ENCODE measurements at regions not wholly inside any gene's neighbourhood (a gene's known extent, or its start where the extent isn't known, plus 50 kb on each side); places are given as distances from the start of the nearest gene placed in this dataset.

GRCh38 chr6:28643017-28643740 is 117.5 kb downstream of the GPX5 start:
- no peaks in the 10 kb centered on the region for H3K36me3 ChIP-seq
- intact Hi-C loops (cut with DNase I; ENCODE audit: low total_unique reads) (no loop called here), in situ Hi-C loops (cut with MboI; ENCODE audit: low sequenced_read_pairs in 4 of 4) (no loop called here)
- ATAC-seq = no peak
- DNase-seq = no peak
- H3K27ac ChIP-seq = no peak overlapping the region
- TF ChIP-seq CTCF (IDR thresholded peaks at IDR 0.05 in 4 of 5, conservative IDR thresholded peaks at IDR 0.05 in 1 of 5) (no peak), POLR2A (IDR thresholded peaks at IDR 0.05) (no peak)
- no peaks in the 10 kb centered on the region for H3K4me1 ChIP-seq
- H3K4me3 ChIP-seq = no peak overlapping the region
- H3K27me3 ChIP-seq = peaks cover 16 to 17% (median 16%) of the 10 kb centered on the region in 3 donors
- no peaks in the 10 kb centered on the region for H3K9me3 ChIP-seq

GRCh38 chr6:28646650-28647049 is 121.0 kb downstream of the GPX5 start:
- Histone ChIP-seq H3K27me3 (peaks cover 17 to 22% (median 20%) of the 10 kb centered on the region in 3 donors), H3K9me3 (no peaks in the 10 kb centered on the region), H3K27ac (no peak overlapping the region), H3K36me3 (no peaks in the 10 kb centered on the region), H3K4me1 (no peaks in the 10 kb centered on the region), H3K4me3 (no peak overlapping the region)
- DNase-seq (no peak), ATAC-seq (no peak)
- intact Hi-C loops (cut with DNase I; ENCODE audit: low total_unique reads) = no loop called here
- TF ChIP-seq POLR2A (IDR thresholded peaks at IDR 0.05) (no peak), CTCF (IDR thresholded peaks at IDR 0.05 in 4 of 5, conservative IDR thresholded peaks at IDR 0.05 in 1 of 5) (no peak)
- in situ Hi-C loops (cut with MboI; ENCODE audit: low sequenced_read_pairs in 4 of 4) = no loop called here

GRCh38 chr6:28648035-28648877 is 122.6 kb downstream of the GPX5 start:
- Histone ChIP-seq H3K4me3 (peak overlapping the region; percentile 24 to 39 (median 32)), H3K36me3 (no peaks in the 10 kb centered on the region), H3K9me3 (no peaks in the 10 kb centered on the region), H3K27me3 (peaks cover 17 to 22% (median 20%) of the 10 kb centered on the region in 3 donors), H3K27ac (no peak overlapping the region), H3K4me1 (no peaks in the 10 kb centered on the region)
- intact Hi-C loops (cut with DNase I; ENCODE audit: low total_unique reads) = no loop called here
- DNase-seq (no peak), ATAC-seq (no peak)
- TF ChIP-seq POLR2A (IDR thresholded peaks at IDR 0.05) = no peak
- no peak for TF ChIP-seq CTCF (IDR thresholded peaks at IDR 0.05 in 4 of 5, conservative IDR thresholded peaks at IDR 0.05 in 1 of 5)
- in situ Hi-C loops (cut with MboI; ENCODE audit: low sequenced_read_pairs in 4 of 4) = no loop called here

GRCh38 chr6:28648878-28649375 is 123.2 kb downstream of the GPX5 start:
- TF ChIP-seq CTCF (IDR thresholded peaks at IDR 0.05 in 4 of 5, conservative IDR thresholded peaks at IDR 0.05 in 1 of 5) (no peak), POLR2A (IDR thresholded peaks at IDR 0.05) (no peak)
- intact Hi-C loops (cut with DNase I; ENCODE audit: low total_unique reads) (no loop called here), in situ Hi-C loops (cut with MboI; ENCODE audit: low sequenced_read_pairs in 4 of 4) (no loop called here)
- Histone ChIP-seq H3K27ac (no peak overlapping the region), H3K36me3 (no peaks in the 10 kb centered on the region), H3K4me1 (no peaks in the 10 kb centered on the region), H3K9me3 (no peaks in the 10 kb centered on the region), H3K27me3 (peaks cover 17 to 22% (median 20%) of the 10 kb centered on the region in 3 donors), H3K4me3 (peak overlapping the region in 3 of 4 donors; percentile 28 to 39 (median 36))
- DNase-seq (no peak), ATAC-seq (no peak)
